Astrocyte of the cerebellum (primary cell): ENCODE measurements at regions not wholly inside any gene's neighbourhood (a gene's known extent, or its start where the extent isn't known, plus 50 kb on each side); places are given as distances from the start of the nearest gene placed in this dataset.

Experiments used
- DNase-seq: peaks from one replicate; pipeline ENCODE4 v3.0.0-alpha.2; 2011; ENCODE audit warnings: low read depth
- H3K4me3 ChIP-seq: 2 replicates; pipeline ENCODE4 v1.5.1; 2011; ENCODE audit warnings: mild to moderate bottlenecking, low read depth, low read length, moderate library complexity
- in situ Hi-C: cut with HindIII; loops from 2 replicates; pipeline ENCODE4 v1.10.0; 2017; ENCODE audit warnings: low sequenced_read_pairs
- TF ChIP-seq, protein P1 (sequence below): IDR thresholded peaks from 2 replicates; pipeline ENCODE4 v1.5.1; 2012; ENCODE audit warnings: low read length, low read depth, moderate library complexity, mild to moderate bottlenecking; ENCODE audit errors: missing control alignments

GRCh38 chr2:106311041-106311370 lies 116.9 kb upstream of the UXS1 start:
- in situ Hi-C loops = no loop called here
- TF ChIP-seq, protein P1, sequence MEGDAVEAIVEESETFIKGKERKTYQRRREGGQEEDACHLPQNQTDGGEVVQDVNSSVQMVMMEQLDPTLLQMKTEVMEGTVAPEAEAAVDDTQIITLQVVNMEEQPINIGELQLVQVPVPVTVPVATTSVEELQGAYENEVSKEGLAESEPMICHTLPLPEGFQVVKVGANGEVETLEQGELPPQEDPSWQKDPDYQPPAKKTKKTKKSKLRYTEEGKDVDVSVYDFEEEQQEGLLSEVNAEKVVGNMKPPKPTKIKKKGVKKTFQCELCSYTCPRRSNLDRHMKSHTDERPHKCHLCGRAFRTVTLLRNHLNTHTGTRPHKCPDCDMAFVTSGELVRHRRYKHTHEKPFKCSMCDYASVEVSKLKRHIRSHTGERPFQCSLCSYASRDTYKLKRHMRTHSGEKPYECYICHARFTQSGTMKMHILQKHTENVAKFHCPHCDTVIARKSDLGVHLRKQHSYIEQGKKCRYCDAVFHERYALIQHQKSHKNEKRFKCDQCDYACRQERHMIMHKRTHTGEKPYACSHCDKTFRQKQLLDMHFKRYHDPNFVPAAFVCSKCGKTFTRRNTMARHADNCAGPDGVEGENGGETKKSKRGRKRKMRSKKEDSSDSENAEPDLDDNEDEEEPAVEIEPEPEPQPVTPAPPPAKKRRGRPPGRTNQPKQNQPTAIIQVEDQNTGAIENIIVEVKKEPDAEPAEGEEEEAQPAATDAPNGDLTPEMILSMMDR = no peak
- DNase-seq = no peak
- H3K4me3 ChIP-seq = no peak overlapping the region

- TF ChIP-seq, protein P1 = no peak
- no peak overlapping the region for H3K4me3 ChIP-seq
- DNase-seq = no peak
- in situ Hi-C loops = no loop called here
Measured at GRCh38 chr2:106307860-106308259, 113.8 kb upstream of the UXS1 start.

DNA sequence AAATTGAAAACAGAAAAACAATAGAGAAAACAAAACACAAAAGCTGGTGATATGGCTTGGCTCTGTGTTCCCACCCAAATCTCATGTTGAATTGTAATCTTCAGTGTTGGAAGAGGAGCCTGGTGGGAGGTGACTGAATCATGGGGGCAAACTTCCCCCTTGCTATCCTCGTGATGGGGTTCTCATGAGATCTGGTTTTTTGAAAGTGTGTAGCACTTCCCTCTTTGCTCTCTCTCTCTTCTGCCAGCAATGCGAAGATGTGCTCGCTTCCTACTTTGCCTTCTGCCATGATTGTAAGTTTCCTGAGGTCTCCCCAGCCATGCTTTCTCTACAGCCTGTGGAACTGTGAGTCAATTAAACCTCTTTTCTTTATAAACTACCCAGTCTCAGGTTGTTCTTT lies 112.3 kb upstream of the UXS1 start:
- in situ Hi-C loops = no loop called here

DNA sequence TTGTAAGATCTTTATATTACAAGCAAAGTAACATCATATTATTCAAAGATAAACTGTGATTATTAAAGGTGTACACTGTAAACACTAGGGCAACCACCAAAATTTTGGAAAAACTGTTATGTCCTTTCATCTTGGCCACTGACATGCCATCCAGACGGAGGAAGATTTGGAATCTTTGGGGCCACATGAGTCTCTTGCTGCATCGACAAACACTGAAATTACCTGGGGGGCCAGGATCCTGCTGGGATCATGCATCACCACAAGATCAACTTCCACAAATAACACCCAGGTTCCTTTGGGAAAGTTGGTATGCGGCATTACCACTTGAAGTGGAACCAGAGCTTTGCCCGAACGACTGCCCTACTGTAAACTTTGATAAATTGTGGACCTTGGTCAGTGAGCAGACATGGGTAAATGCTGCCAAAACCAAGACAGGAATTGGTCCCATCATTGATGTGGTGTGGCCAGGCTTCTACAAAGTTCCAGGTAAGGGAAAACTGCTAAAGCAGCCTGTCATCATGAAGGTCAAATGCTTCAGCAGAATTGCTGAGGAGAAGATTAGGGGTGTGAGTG lies 110.6 kb upstream of the UXS1 start:
- in situ Hi-C loops = no loop called here
- H3K4me3 ChIP-seq = no peak overlapping the region
- DNase-seq = no peak
- TF ChIP-seq, protein P1 = no peak

More for the DNA sequence above, 112.3 kb upstream of the UXS1 start:
- no peak for DNase-seq
- H3K4me3 ChIP-seq = no peak overlapping the region
- TF ChIP-seq, protein P1 = no peak

GRCh38 chr2:106299696-106300095 lies 105.6 kb upstream of the UXS1 start:
- DNase-seq = no peak
- no peak overlapping the region for H3K4me3 ChIP-seq
- TF ChIP-seq, protein P1 = no peak
- in situ Hi-C loops = no loop called here

- H3K4me3 ChIP-seq = no peak overlapping the region
- TF ChIP-seq, protein P1 = no peak
- in situ Hi-C loops = no loop called here
- DNase-seq = no peak
Measured at GRCh38 chr2:106296182-106296815, 102.2 kb upstream of the UXS1 start.
